Erythroblast (primary cell): ENCODE measurements at regions not wholly inside any gene's neighbourhood (a gene's known extent, or its start where the extent isn't known, plus 50 kb on each side); places are given as distances from the start of the nearest gene placed in this dataset.
"Not testable (repeated sequence)": the region's sequence is repeated elsewhere in the genome, so short reads cannot be mapped to it uniquely, and the experiment has no call there.

Experiments
- GATA1 ChIP-seq: IDR thresholded peaks from 2 replicates; pipeline ENCODE4 v1.6.1; 2011; ENCODE audit warnings: low read depth, mild to moderate bottlenecking, control low read depth, low read length, moderate library complexity
- POLR2A ChIP-seq: IDR thresholded peaks from 2 replicates; pipeline ENCODE4 v1.6.1; 2011; ENCODE audit warnings: mild to moderate bottlenecking, low read length

DNA sequence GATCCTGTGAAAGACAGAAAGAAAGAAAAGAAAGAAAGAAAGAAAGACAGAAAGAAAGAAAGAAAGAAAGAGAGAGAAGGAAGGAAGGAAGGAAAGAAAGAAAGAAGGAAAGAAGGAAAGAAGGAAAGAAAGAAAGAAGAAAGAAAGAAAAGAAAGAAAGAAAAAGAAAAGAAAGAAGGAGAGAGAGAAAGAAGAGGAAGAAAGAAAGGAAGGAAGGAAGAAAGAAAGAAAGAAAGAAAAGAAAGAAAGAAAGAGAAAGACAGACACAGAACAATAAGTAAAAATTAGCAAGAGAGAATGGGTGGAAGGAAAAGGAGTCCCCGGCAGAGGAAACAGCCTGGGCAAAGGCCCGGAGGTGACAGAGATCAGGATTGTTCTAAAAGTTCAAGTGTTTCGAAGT lies 183.4 kb downstream of the MIAT start:
- not testable (repeated sequence) for TF ChIP-seq POLR2A, GATA1
